ENCODE measurements at regions not wholly inside any gene's neighbourhood (a gene's known extent, or its start where the extent isn't known, plus 50 kb on each side); places are given as distances from the start of the nearest gene placed in this dataset.

GRCh38 chr11:37770145-37770544 lies 1172.1 kb upstream of the RAG2 start:
- TF ChIP-seq CTCF (conservative IDR thresholded peaks at IDR 0.05; ENCODE audit: low read length) (no peak), EZH2phosphoT487 (IDR thresholded peaks at IDR 0.05; ENCODE audit: borderline replicate concordance, low read depth, low read length) (no peak)

Measured in OCI-LY7 (cell line).